ENCODE measurements at regions not wholly inside any gene's neighbourhood (a gene's known extent, or its start where the extent isn't known, plus 50 kb on each side); places are given as distances from the start of the nearest gene placed in this dataset.

DNA sequence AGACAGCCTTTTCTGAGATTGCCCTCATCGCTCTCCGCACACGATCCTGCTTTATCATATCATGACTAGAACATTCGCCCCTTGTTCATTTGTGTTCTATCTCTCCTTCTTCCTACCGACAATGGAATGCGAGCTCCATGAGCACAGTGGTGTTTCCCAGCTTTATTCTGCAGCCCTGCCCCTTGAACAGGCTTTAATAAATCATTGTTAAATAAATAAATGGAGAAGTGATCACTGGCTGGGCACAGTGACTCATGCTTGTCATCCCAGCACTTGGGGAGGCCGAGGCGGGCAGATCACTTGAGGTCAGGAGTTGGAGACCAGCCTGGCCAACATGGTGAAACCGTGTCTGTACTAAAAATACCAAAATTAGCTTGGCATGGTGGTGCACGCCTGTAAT lies 1063.3 kb upstream of the EEF2KMT start:
- TF ChIP-seq, protein P1, sequence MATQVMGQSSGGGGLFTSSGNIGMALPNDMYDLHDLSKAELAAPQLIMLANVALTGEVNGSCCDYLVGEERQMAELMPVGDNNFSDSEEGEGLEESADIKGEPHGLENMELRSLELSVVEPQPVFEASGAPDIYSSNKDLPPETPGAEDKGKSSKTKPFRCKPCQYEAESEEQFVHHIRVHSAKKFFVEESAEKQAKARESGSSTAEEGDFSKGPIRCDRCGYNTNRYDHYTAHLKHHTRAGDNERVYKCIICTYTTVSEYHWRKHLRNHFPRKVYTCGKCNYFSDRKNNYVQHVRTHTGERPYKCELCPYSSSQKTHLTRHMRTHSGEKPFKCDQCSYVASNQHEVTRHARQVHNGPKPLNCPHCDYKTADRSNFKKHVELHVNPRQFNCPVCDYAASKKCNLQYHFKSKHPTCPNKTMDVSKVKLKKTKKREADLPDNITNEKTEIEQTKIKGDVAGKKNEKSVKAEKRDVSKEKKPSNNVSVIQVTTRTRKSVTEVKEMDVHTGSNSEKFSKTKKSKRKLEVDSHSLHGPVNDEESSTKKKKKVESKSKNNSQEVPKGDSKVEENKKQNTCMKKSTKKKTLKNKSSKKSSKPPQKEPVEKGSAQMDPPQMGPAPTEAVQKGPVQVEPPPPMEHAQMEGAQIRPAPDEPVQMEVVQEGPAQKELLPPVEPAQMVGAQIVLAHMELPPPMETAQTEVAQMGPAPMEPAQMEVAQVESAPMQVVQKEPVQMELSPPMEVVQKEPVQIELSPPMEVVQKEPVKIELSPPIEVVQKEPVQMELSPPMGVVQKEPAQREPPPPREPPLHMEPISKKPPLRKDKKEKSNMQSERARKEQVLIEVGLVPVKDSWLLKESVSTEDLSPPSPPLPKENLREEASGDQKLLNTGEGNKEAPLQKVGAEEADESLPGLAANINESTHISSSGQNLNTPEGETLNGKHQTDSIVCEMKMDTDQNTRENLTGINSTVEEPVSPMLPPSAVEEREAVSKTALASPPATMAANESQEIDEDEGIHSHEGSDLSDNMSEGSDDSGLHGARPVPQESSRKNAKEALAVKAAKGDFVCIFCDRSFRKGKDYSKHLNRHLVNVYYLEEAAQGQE (IDR thresholded peaks at IDR 0.05; ENCODE audit: unreplicated experiment), result no peak
- no peak for TF ChIP-seq EZH2 (IDR thresholded peaks at IDR 0.05; ENCODE audit: low read depth, unreplicated experiment)
- TF ChIP-seq, protein P2, sequence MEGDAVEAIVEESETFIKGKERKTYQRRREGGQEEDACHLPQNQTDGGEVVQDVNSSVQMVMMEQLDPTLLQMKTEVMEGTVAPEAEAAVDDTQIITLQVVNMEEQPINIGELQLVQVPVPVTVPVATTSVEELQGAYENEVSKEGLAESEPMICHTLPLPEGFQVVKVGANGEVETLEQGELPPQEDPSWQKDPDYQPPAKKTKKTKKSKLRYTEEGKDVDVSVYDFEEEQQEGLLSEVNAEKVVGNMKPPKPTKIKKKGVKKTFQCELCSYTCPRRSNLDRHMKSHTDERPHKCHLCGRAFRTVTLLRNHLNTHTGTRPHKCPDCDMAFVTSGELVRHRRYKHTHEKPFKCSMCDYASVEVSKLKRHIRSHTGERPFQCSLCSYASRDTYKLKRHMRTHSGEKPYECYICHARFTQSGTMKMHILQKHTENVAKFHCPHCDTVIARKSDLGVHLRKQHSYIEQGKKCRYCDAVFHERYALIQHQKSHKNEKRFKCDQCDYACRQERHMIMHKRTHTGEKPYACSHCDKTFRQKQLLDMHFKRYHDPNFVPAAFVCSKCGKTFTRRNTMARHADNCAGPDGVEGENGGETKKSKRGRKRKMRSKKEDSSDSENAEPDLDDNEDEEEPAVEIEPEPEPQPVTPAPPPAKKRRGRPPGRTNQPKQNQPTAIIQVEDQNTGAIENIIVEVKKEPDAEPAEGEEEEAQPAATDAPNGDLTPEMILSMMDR (conservative IDR thresholded peaks at IDR 0.05; ENCODE audit: low read depth in 2 of 2), result no peak
- TF ChIP-seq, protein P3, sequence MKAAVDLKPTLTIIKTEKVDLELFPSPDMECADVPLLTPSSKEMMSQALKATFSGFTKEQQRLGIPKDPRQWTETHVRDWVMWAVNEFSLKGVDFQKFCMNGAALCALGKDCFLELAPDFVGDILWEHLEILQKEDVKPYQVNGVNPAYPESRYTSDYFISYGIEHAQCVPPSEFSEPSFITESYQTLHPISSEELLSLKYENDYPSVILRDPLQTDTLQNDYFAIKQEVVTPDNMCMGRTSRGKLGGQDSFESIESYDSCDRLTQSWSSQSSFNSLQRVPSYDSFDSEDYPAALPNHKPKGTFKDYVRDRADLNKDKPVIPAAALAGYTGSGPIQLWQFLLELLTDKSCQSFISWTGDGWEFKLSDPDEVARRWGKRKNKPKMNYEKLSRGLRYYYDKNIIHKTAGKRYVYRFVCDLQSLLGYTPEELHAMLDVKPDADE (IDR thresholded peaks at IDR 0.05), result no peak
